GM18502 (cell line): ENCODE measurements at regions not wholly inside any gene's neighbourhood (a gene's known extent, or its start where the extent isn't known, plus 50 kb on each side); places are given as distances from the start of the nearest gene placed in this dataset.

Source experiments
- ATAC-seq: cut with Tn5 transposase; IDR thresholded peaks from one replicate; pipeline ENCODE4 v1.9.1; 2021; ENCODE audit warnings: mild to moderate bottlenecking; ENCODE audit not compliant: unreplicated experiment, poor library complexity

DNA sequence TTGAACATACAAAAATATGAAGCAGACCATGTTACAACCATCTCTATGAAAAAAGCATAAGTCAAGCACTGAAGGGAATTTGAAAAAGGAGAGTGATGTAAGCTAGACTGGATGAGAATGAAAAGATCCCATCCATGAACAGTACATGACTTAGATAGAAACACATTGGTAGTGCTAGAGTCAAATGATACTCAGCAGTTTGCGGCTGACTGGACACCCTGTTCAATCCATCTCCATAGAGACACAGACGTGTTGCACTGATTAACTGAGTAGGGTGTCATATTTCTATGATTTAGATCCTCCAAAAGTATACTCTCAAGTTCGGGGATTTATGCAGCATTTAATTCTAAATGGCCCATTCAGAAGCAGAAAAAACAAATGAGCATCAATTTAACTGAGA lies 674.3 kb upstream of the NRXN1 start:
- ATAC-seq: no peak

DNA sequence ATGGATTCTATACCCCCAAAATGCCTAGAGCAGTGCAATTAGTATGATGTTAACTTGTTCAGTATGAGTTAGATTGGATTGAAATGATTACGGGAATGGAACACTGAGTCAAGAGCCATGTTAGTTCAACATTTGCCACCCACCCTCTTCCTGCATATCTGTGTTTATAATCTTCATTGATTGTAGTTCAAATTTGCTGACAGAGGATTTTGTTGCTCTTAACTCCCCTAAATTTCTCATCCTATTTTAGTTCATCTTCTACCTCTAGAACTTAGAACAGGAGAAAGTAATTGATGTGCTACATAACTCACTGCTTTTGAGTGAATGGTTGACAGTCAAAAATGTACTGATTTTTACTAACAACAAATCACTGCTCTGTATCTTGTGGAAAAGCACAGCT lies 673.5 kb upstream of the NRXN1 start:
- ATAC-seq: no peak

DNA sequence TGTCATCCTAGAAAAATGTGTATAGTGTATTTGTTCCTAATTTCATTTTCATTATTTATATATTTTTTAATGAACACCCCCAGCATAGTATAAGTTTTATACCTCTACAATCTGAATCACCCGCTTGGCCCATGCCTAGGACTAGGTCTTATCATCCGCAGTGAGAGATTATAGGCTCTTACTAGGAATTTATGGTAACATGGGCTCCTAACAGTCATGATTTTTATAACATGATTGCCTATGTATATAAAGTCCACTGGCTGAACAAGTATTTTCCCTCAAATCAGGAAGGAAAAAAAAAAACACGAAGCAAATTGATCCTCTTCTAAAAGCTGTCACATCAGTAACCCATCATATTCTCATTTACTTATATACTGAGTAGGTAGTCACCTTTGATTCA lies 666.1 kb upstream of the NRXN1 start:
- ATAC-seq: no peak

DNA sequence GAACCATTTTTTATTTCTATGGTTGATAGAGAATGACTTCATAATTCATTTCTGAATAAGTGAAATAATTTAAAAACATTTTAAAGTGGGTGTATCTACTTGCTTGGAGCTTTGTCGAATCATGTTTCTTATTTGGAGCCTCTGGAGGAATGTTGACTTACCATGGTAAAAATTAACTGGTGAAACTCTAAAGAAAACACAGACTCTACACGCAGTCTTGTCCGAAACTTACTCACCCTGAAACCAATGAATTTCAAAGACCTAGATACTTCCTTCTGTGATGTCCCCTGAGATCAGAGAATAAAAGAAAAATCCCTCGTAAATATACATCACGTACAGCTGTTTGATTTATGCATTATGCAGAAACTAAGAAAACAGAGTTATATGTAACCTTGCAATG lies 665.2 kb upstream of the NRXN1 start:
- ATAC-seq: no peak

- ATAC-seq: no peak
Observed at GRCh38 chr2:51695531-51695930, 663.6 kb upstream of the NRXN1 start.

GRCh38 chr2:51693640-51694039 lies 661.7 kb upstream of the NRXN1 start:
- no peak for ATAC-seq

DNA sequence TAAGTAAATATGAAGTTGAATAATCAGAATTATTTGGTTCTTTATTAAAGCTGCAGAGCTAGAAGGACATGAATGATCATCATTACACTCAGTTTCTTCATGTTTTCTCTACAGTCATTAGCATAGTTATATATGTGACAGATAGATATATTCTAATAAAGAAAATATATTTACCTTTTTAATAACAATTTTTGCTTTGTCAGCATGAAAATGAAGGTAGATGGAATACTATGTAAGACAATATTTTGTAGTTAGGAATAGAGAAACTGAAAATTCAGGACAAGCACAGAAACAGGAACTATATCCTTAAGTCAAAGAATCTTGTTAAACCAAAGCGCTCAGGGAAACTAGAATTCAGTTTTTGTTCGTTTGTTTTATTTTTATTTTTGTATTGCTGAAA lies 649.9 kb upstream of the NRXN1 start:
- ATAC-seq: no peak

DNA sequence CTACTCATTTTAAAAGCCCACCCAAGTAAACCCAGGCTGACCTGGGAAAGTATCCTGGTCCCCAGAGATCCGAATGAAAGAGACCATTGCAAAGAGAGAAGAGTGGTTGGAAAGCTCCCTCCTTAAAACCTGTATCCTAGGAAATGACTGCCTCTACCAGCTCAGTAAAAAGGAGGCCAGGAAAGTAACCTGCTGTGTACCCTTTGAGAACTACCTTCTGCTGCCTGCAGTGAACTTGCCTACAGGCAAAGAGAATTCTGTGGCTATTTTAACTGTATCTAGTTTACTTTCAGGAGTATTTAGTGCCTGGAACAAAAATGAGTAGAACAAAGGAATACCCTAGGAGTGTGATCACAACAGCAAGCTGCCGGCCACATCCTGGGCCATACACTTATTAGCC lies 641.7 kb upstream of the NRXN1 start:
- ATAC-seq: no peak

GRCh38 chr2:51667679-51668078 lies 635.7 kb upstream of the NRXN1 start:
- no peak for ATAC-seq

- no peak for ATAC-seq
Observed at GRCh38 chr2:51662187-51662586, 630.3 kb upstream of the NRXN1 start.

DNA sequence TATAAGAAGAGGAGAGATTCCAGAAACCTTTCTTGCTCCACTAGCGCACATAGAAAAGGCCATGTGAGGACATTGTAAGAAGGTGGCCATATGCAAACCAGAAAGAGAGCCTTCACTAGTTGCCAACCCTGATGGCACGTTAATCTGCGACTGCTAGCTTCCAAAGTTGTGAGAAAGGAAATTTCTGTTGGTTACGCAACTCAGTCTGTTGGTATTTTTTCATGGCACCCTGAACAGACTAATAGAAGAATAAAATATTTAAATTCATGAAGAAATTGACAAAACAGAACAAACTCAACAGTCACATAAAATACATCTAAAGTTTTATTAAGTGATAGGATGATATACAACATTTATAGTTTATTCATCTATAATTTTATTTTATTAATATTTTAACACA lies 625.9 kb upstream of the NRXN1 start:
- no peak for ATAC-seq

- peak; percentile 61 for ATAC-seq
Observed at GRCh38 chr2:51650769-51651168, 618.8 kb upstream of the NRXN1 start.

DNA sequence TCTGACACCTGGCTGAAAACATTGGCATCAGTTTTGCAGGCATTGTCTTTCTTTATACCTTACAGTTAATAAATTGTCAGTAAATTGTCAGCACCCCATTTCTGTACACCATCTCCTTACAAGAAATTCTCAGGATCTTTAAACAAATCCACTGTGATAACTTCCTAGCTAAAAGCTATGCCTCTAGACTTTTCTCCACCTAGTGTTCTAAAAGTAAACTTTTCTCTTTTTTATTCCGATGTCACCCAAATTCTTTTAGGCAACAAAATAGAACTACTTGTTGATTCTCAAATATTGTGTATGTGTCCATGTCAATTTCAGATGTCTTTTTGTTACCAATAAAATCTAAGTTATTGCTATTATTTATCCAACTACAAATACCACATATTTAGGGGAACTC lies 617.4 kb upstream of the NRXN1 start:
- no peak for ATAC-seq

- ATAC-seq: no peak
Observed at GRCh38 chr2:51638811-51639210, 606.9 kb upstream of the NRXN1 start.

DNA sequence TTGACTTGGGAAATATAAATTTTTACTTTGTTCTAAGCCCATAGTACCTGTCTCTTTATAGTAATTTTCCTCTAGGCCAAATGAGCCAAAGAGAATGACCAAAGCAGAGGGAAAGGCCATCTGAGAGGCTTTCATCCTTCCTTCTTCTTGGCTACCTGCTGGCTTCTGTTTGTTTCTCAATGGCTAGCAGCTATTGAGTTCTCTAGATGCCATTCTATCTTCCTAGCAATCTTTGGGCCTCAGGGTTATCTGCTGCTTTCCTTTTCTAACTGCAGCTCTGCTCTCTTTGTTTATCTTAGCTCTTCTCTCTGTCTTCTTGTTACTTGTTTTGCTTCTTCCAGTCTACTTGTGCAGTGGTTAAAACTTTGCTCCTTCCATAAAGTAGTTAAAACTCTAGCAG lies 601.1 kb upstream of the NRXN1 start:
- no peak for ATAC-seq

GRCh38 chr2:51629406-51629805 lies 597.5 kb upstream of the NRXN1 start:
- ATAC-seq: no peak

DNA sequence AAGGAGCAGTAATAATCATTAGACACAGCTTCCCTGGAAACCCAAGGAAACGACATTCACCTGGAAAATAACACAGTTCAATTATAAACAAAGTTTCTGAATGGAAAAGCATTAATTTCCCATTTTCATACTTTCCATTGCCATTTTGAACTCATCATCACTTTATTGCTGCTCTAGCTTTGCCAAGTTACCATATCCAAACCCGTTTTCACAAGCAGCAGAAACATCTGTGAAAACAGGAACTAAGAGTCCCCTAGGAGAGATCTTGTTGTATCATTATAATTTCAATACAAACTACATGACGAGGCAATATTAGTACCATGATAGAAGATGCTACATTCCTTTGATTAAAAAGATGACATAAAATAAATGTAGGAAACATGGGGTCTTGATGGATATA lies 597.0 kb upstream of the NRXN1 start:
- no peak for ATAC-seq

- ATAC-seq: no peak
Observed at GRCh38 chr2:51624995-51625394, 593.1 kb upstream of the NRXN1 start.

GRCh38 chr2:51620796-51621195 lies 588.9 kb upstream of the NRXN1 start:
- ATAC-seq: no peak

DNA sequence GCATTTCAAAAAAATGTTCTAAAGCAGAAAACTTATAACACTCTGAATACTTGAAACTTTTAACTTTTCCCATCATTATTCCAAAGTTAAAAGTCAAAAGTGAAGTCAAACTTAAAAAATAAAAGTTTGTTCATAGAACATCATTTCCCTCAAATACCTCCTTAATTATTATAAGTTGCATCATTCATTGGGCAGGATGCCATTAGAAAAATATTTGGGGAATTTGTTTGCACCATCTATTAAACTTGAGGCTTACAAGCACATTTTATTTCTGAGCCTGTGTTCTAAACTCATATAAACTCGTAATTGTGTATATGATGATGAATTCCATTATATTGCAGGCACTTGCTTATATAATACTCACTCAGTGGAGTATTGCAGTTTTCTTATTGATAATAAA lies 588.0 kb upstream of the NRXN1 start:
- no peak for ATAC-seq

DNA sequence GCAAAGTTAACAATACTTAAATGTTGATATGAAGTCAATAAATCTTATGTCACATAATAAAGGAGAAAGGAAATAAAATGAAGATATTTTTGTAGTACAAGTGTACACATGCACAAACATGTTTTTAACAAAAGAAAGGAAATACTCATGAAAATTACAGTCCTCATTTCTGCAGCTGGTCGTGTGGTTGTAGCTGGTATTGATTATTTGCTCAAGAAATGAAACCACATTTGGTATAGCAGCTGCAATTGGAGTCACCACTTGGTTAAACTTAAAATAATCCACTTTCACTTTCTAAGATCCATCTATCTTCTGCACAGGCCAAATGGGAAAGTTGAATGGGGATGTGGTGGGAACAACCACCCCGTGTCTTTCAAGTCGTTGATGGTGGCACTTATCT lies 580.5 kb upstream of the NRXN1 start:
- ATAC-seq: no peak

DNA sequence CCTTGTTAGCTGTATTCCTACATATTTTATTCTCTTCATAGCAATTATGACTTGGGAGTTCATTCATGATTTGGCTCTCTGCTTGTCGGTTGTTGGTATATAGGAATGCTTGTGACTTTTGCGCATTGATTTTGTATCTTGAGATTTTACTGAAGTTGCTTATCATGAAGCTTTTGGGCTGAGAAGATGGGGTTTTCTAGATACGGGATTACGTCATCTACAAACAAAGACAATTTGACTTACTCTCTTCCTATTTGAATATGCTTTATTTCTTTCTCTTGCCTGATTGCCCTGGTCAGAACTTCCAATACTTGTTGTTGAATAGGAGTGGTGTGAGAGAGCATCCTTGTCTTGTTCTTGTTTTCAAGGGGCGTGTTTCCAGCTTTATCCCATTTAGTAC lies 569.8 kb upstream of the NRXN1 start:
- ATAC-seq: no peak

DNA sequence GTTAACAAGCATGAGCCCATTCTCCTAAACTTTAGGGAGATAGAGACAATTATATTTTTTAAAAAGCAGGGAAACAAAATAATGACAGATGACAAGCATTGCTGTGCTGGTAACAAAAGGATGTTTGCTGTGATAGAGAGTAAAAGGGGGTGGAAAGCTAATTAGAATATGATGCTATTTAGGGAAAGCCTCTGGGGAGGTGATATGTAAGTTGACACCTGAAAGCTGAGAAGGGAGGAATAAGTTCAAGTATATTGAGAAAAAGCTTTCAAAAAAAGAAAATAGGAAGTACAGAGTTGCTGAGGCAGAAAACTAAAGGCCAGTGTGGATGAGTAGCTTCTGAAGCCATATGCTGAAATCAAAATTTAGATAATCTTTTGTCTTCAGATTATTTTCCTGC lies 565.2 kb upstream of the NRXN1 start:
- no peak for ATAC-seq
